ENCODE measurements at regions not wholly inside any gene's neighbourhood (a gene's known extent, or its start where the extent isn't known, plus 50 kb on each side); places are given as distances from the start of the nearest gene placed in this dataset.

- DNase-seq, result no peak
Measured at GRCh38 chr15:66950114-66950513, 115.3 kb upstream of the SMAD3 start.

DNA sequence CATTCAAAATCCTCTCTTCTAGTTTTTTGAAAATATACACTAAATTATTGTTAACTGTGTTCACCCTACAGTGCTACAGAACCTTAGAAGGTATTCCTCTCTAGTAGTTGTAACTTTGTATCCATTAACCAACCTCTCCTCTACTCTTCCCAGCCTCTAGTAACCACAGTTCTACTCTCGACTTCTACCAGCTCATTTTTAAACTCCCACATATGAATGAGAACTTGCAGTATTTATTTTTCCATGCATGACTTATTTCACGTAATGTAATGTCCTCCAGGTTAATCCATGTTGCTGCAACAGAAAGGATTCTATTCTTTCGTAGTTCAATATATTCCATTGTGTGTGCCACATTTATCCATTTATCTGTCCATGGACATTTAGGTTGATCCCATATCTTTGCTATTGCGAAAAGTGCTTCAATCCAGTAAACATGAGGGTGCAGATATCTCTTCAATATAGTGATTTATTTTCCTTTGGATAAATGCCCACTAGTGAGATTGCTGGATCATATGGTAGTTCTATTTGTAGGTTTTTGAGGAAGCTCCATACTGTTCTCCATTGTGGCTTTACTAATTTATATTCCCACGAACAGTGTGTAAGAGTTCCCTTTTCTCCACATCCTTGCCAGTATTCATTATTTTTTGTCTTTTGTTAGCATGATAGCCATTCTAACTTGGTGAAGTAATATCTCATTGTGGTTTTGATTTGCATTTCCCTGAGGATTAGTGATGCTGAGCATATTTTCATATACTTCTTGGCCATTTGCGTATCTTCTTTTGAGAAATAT is 113.7 kb upstream of the SMAD3 start:
- DNase-seq, result no peak

GRCh38 chr15:66952756-66953522 is 112.5 kb upstream of the SMAD3 start:
- no peak for DNase-seq

- DNase-seq, result no peak
Measured at GRCh38 chr15:66953523-66954229, 111.7 kb upstream of the SMAD3 start.

DNA sequence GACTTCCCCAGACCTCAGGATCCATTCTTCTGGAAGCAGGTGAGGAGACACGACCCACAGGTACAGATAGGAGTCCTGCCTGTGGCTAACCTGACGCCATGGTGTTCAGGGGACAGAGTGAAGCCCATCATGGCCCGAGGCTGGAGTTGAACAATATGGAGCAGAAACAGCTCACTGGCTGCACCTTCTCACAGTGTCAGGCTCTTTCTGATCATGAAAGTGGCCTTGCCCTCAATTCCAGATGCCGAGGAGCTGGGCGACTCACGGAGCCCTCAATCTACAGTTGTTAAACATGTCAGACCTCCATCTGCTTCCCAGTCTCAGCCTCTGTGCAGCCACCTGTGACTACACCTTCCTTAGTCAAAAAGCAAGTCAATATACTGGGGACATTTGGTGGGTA is 110.8 kb upstream of the SMAD3 start:
- DNase-seq, result no peak

DNA sequence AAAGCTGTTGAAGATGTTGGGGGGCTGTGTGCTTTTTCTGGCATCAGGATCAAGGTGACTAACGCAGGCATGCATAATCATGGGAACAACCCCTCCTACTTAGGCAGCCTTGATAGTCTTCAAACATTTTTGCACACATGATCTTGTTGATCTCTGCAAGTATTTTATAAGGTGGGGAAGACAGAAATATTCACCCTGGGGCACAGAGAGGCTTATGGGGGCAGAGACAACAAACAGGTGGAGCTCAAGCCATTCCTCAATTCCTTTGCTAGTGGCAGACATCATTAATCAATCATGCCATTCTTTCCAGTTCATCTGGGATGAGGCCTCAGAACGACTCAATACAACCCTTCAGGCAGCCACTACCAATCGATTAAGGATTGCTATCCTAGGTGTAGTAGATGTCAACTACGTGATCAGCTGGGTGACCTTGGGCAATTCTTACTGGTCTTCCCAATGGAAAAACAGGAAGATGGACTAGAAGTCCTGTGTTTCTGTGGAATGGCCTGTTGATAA is 110.3 kb upstream of the SMAD3 start:
- no peak for DNase-seq

DNA sequence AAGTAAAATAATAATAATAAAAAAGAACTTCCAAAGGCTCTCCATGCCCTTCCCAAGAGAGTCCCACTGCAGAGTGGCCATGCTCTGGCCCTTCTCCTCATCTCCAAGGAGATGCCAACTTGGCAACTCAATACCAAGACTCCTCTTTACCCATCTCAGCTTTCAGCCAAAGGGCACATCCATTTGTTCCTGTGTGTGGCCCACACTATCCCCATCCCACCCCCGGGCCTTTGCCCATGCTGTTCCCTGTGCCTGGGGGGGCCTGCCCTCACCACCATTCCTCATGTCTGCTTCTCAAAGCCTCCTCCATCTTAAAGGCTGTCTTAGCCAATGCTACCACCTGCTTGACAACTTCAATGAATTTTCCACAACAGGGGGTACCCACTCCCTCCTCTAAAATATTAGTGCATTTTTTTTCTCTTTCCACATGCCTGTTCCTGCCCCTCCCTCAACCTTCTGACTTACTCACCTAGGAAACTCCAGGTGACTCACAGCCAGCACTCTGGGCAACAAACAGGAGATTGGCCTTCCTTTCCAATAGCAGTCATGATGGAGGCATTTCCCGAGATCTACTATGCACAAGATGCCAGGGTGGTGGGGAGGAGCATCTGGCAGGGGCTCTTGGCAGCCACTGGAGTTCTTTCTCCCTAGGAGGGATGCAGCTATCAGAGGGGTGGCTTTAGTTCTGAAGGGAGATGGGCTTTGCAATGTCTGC is 109.4 kb upstream of the SMAD3 start:
- no peak for DNase-seq

DNA sequence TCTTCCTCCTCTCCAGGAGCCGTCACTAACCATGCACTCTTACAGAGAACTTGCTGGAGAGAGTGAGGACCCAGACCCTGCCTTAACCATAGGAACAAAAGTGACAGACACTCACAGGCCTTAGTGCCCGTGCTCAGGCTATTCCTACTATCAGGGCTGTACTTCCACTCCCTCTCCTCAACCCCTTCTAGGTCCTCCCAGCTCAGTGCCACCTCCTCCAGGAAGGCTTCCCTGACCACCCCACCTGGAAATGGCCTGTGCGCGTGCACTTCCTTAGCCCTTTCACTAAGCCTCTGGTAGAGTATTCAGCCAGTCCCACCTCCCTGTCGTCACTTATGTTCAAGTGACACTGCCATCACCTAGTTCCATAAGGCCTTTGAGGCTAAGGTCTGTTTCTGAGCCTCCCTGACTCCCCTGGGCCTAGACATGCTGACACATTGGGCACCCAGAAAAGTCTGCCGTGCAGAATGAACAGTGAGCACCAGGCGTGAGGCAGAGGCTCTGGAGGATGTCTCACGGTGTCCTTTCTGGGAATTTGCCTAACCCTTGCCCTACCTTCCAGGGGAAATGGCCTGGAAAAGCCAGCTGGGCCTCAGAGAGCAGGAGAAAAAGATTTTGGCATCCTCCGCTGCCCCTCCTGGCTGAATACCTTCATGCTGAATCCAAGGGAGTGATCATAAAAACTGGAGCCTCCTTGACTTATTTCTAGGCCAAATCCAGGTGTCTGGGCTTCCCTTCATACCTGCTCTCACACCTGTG is 108.6 kb upstream of the SMAD3 start:
- DNase-seq, result no peak

- DNase-seq, result no peak
Measured at GRCh38 chr15:66957431-66957720, 108.0 kb upstream of the SMAD3 start.

- DNase-seq, result no peak
Measured at GRCh38 chr15:66959066-66959465, 106.3 kb upstream of the SMAD3 start.

DNA sequence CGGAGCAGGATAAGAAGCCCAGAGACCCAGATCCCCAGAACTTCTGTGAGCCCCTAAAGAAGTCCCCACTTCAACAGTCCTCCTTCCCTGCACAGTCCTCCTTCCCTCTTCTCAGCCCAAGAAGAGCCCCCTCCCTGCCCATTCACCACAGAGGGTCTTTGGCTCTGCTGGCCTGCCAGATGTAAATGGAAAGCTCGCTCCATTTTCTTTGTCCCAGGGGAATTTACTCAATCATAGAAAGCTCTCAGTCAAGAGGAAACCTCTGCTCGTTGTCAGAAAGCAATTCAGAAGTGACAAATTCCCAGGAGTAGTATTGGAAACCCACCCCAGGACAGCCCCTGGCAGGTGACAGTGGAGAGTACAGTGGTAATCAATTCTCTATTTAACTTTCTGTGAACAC is 105.5 kb upstream of the SMAD3 start:
- no peak for DNase-seq

DNA sequence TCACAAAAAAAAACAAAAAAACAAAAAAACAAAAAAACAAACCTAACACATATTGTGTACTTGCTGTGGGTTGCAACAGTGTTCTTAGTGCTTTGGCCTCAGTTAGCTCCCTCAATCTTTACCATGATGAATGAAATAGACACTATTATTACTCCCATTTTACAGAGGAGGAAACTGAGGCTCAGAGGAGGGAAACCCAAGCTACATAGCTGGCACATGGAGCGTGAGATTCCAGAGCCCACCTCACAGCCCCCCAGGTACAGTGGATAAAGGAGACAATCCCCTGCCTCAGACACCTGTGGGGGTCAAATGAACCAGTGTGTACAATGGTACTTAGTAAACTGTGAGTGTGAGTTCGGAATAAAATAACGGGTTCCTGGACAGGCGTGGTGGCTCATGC is 104.9 kb upstream of the SMAD3 start:
- no peak for DNase-seq

GRCh38 chr15:66961407-66961884 is 104.0 kb upstream of the SMAD3 start:
- DNase-seq, result no peak

- no peak for DNase-seq
Measured at GRCh38 chr15:66961901-66962300, 103.5 kb upstream of the SMAD3 start.

DNA sequence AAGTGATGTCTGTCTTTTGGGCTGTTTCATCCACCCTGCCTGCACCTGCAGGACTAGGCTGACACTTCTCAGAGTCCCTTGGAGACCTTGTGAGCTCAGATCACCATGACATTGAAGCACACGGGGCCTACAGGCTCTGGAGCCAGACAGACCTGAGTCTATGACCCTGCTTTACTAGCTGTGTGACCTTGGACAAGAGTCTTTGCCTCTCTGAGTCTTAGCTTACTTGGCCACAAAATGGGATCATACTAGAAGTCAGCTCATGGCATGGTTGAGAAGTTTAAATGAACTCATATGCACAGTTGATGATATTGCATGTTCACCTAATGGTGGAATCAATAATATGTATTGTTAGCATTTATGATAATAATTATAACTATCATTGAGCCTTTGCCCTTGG is 102.9 kb upstream of the SMAD3 start:
- no peak for DNase-seq

DNA sequence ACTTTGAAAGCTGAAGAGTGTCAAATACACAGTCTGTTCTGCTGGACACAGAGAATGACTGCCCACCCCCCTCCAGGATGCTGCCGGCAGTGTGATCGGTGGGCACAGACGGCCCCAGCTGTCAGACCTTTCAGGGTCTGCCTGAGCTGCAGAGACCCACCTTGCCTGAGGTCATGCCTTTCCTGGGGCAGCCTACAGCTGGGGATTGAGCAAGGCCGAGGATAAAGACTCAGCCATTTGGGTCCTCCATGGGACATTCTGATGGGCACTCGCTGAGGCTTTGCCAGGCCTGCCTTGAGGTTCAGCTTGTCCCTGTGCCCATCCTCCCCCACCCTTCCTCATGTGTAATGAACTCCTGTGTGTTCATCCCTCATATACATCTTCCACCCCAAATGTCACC is 102.3 kb upstream of the SMAD3 start:
- no peak for DNase-seq

GRCh38 chr15:66963710-66964109 is 101.7 kb upstream of the SMAD3 start:
- no peak for DNase-seq

DNA sequence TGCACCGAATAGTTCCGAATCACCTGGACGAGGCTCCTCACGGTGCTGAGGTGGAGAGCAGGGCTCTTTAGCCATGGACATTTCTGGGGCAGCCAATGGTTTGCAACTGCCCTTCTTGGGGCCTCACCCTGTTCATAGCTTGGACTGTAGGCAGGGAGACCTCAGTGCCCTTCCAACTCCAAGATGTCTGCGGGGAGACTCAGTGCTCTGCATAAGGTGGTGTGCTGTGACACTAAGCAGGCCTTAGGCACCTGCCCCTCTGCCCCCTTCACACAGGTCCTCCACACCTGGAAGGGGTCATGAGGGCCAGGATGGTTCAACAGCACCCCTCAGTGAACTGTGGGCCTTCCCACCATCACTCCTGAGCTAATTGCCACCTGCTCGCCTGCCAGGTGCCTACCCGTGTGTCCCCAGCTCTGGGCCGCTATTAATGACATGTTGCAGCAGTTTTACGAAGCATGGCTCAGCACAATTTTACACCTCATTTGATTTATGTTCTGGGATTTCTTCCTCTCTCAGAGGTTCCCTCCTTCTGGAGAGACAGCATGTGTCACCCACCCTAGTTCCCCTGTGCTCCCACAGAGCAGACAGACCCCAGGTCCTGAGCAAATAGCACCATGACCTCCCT is 101.2 kb upstream of the SMAD3 start:
- no peak for DNase-seq

- no peak for DNase-seq
Measured at GRCh38 chr15:66964791-66965190, 100.6 kb upstream of the SMAD3 start.

DNA sequence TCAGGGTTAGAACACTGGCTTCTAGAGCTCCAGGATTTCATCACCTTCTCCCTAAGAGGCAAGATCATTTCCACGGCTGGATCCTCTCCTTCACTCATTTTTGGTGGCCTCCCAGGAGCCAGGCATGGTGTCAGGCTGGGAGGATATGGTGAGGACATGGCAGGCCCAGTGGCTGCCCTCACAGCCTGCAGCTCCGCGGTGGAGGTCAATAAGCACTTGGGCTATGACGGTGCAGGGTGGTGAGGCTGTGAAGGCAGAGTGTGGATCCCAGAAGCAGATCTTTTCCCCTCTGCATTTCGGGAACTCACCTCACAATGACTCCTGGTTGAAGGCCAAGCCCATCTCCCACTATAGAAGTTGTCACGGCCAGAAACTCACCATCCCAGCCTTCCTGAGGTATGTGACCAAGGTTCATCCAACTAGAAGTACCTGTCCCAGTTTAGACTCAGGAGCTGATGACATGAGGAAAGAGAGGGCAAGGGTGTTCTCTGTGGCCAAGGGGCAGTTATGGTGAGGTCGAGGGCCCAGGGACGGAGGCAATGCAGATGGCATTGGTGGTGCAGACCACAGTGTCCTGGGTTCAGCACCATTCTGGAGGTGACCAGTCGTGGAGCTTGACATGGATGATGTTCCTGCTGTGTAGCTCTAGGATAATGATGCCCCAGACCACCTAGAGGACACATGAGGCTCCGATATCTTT is 100.1 kb upstream of the SMAD3 start:
- peak; percentile 39 for DNase-seq

DNA sequence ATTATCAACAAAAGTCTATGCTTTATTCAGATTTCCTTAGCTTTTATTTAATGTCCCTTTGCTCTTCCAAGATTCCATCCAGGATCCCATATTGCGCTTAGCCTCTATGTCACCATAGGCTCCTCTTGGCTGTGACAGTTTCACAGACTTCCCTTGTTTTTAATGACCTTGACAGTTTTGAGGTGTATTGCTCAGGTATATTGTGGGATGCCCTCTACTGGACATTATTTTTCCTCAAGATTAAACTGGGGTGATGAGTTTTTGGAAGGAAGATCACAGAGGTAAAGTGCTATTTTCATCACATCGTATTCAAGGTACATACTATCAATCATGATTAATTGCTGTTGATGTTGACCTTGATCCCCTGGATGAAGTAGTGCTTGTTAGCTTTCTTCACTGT is 99.1 kb upstream of the SMAD3 start:
- DNase-seq, result no peak

Data from activated CD8-positive, alpha-beta memory T cell treated with anti-CD3 and anti-CD28 coated beads, Interleukin-2, amount 50 U/mL, for 48 hours (primary cell).